ENCODE measurements at regions not wholly inside any gene's neighbourhood (a gene's known extent, or its start where the extent isn't known, plus 50 kb on each side); places are given as distances from the start of the nearest gene placed in this dataset.

- H3K27me3 ChIP-seq, result no peaks in the 10 kb centered on the region
- peaks cover 0 to 5% (median 0%) of the 10 kb centered on the region in 3 donors for H3K4me1 ChIP-seq
- no peak overlapping the region for H3K27ac ChIP-seq
- DNase-seq, result no peak
- H3K36me3 ChIP-seq, result no peaks in the 10 kb centered on the region
- intact Hi-C loops (cut with DNase I), result no loop called here
- H3K9me3 ChIP-seq, result no peaks in the 10 kb centered on the region
- no peak overlapping the region for H3K4me3 ChIP-seq
- TF ChIP-seq CTCF (IDR thresholded peaks at IDR 0.05), result no peak
- TF ChIP-seq POLR2A (IDR thresholded peaks at IDR 0.05), result no peak
- WGBS, 2 donors, result 84 to 88% methylated on average over 2 of the region's 2 CpGs
Observed at GRCh38 chr10:90417476-90418210, 440.2 kb downstream of the HTR7 start.

- H3K4me3 ChIP-seq, result no peak overlapping the region
- WGBS, 2 donors, result 50 to 56% methylated on average over 7 of the region's 7 CpGs
- no peaks in the 10 kb centered on the region for H3K27me3 ChIP-seq
- TF ChIP-seq CTCF (IDR thresholded peaks at IDR 0.05) (no peak), POLR2A (IDR thresholded peaks at IDR 0.05) (no peak)
- no peaks in the 10 kb centered on the region for H3K36me3 ChIP-seq
- no peaks in the 10 kb centered on the region for H3K4me1 ChIP-seq
- no peaks in the 10 kb centered on the region for H3K9me3 ChIP-seq
- no peak for DNase-seq
- intact Hi-C loops (cut with DNase I), result no loop called here
- H3K27ac ChIP-seq, result no peak overlapping the region
Observed at GRCh38 chr10:90418869-90419652, 438.8 kb downstream of the HTR7 start.

- H3K27ac ChIP-seq, result no peak overlapping the region
- no peaks in the 10 kb centered on the region for H3K27me3 ChIP-seq
- TF ChIP-seq POLR2A (IDR thresholded peaks at IDR 0.05) (no peak), CTCF (IDR thresholded peaks at IDR 0.05) (no peak)
- DNase-seq, result no peak
- H3K36me3 ChIP-seq, result no peaks in the 10 kb centered on the region
- WGBS, 2 donors, result 22 to 37% methylated on average over 1 of the region's 1 CpG
- intact Hi-C loops (cut with DNase I), result no loop called here
- H3K4me1 ChIP-seq, result no peaks in the 10 kb centered on the region
- no peaks in the 10 kb centered on the region for H3K9me3 ChIP-seq
- no peak overlapping the region for H3K4me3 ChIP-seq
Observed at GRCh38 chr10:90420637-90421318, 437.1 kb downstream of the HTR7 start.

- Histone ChIP-seq H3K9me3 (no peaks in the 10 kb centered on the region), H3K4me1 (no peaks in the 10 kb centered on the region), H3K36me3 (no peaks in the 10 kb centered on the region), H3K4me3 (no peak overlapping the region), H3K27ac (no peak overlapping the region), H3K27me3 (no peaks in the 10 kb centered on the region)
- intact Hi-C loops (cut with DNase I), result no loop called here
- no peak for DNase-seq
- 73 to 92% methylated on average over 2 of the region's 2 CpGs for WGBS, 2 donors
- TF ChIP-seq POLR2A (IDR thresholded peaks at IDR 0.05) (no peak), CTCF (IDR thresholded peaks at IDR 0.05) (no peak)
Observed at GRCh38 chr10:90421874-90422273, 436.0 kb downstream of the HTR7 start.

GRCh38 chr10:90424730-90425129 is 433.1 kb downstream of the HTR7 start:
- Histone ChIP-seq H3K27me3 (no peaks in the 10 kb centered on the region), H3K4me1 (no peaks in the 10 kb centered on the region), H3K9me3 (no peaks in the 10 kb centered on the region), H3K4me3 (no peak overlapping the region), H3K27ac (no peak overlapping the region), H3K36me3 (no peaks in the 10 kb centered on the region)
- WGBS, 2 donors, result 43 to 81% methylated on average over 1 of the region's 1 CpG
- TF ChIP-seq CTCF (IDR thresholded peaks at IDR 0.05) (no peak), POLR2A (IDR thresholded peaks at IDR 0.05) (no peak)
- no peak for DNase-seq
- intact Hi-C loops (cut with DNase I), result no loop called here
